ENCODE measurements at regions not wholly inside any gene's neighbourhood (a gene's known extent, or its start where the extent isn't known, plus 50 kb on each side); places are given as distances from the start of the nearest gene placed in this dataset.

DNA sequence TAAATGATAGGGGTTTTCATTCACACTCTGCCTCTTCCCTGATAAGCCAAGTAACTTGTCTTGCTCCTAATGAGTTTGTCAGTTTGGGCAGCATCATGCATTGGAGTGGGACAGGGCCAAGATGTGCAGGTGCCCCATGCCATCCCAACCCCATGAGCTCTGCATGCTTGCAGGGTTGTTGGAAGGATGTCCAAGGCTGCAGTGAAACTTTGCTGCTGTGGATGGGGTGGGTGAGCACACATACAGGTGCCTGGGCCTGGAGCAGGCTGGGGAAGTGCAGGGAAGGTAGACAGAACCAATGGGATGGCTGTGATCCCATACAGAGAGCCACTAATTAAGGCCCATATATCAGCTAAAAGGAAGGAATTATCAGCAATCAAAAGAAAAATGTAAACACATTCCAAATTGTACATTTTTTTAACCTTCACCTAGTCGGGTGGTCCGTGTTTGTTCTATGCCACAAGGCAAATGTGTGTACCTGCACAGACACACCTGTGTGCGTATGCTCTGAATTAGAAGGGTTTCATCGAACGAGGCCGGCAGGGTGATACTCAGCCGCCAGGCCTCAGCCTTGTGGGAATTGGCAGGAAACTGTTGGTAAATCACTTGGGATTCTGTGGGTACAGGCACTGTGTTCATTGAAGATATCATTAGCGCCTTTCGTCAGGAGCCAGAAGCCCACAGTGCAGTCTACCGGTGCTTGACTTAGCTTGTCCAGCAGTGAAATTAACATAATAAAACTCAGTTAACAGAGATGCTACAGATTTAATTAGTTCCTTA is 342.9 kb downstream of the MYCN start:
- TF ChIP-seq, protein P1, sequence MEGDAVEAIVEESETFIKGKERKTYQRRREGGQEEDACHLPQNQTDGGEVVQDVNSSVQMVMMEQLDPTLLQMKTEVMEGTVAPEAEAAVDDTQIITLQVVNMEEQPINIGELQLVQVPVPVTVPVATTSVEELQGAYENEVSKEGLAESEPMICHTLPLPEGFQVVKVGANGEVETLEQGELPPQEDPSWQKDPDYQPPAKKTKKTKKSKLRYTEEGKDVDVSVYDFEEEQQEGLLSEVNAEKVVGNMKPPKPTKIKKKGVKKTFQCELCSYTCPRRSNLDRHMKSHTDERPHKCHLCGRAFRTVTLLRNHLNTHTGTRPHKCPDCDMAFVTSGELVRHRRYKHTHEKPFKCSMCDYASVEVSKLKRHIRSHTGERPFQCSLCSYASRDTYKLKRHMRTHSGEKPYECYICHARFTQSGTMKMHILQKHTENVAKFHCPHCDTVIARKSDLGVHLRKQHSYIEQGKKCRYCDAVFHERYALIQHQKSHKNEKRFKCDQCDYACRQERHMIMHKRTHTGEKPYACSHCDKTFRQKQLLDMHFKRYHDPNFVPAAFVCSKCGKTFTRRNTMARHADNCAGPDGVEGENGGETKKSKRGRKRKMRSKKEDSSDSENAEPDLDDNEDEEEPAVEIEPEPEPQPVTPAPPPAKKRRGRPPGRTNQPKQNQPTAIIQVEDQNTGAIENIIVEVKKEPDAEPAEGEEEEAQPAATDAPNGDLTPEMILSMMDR (conservative IDR thresholded peaks at IDR 0.05 in 1 of 2, IDR thresholded peaks at IDR 0.05 in 1 of 2; ENCODE audit: extremely low read depth in 1 of 2, insufficient read depth in 1 of 2, low read depth in 1 of 2, low read length in 2 of 2), result no peak
- TF ChIP-seq EZH2 (IDR thresholded peaks at IDR 0.05; ENCODE audit: borderline replicate concordance, low read length), result no peak
